GM23338 (cell line): ENCODE measurements at regions not wholly inside any gene's neighbourhood (a gene's known extent, or its start where the extent isn't known, plus 50 kb on each side); places are given as distances from the start of the nearest gene placed in this dataset.

Source experiments
- ATAC-seq: fragments of 200-7000 bp; cut with Tn5 transposase; 3 replicates; pipeline ENCODE4 v1.9.1; 2020
- DNase-seq: peaks from one replicate; pipeline ENCODE4 v3.0.0-alpha.2; 2015; ENCODE audit warnings: low spot score
- H2AFZ ChIP-seq: fragments of 200-600 bp; sonication (generic); 2 replicates; pipeline ENCODE4 v1.8.0; 2016; ENCODE audit warnings: antibody characterized with exemption, mild to moderate bottlenecking, moderate library complexity
- H3F3A ChIP-seq: fragments of 200-600 bp; sonication (generic); replicated peaks from 2 replicates; pipeline ENCODE4 v1.8.0; 2017; ENCODE audit warnings: antibody characterized with exemption, mixed run types, low read depth
- H3K27ac ChIP-seq: fragments of 200-600 bp; sonication (generic); 2 replicates; pipeline ENCODE4 v1.6.1; 2016; ENCODE audit warnings: low read depth
- H3K27me3 ChIP-seq: fragments of 200-600 bp; sonication (generic); 2 replicates; pipeline ENCODE4 v1.8.0; 2016; ENCODE audit warnings: mild to moderate bottlenecking, mixed run types, moderate library complexity; ENCODE audit not compliant: insufficient read depth
- H3K36me3 ChIP-seq: fragments of 200-600 bp; sonication (generic); 2 replicates; pipeline ENCODE4 v1.8.0; 2016; ENCODE audit warnings: mild to moderate bottlenecking; ENCODE audit not compliant: insufficient read depth
- H3K4me1 ChIP-seq: fragments of 200-600 bp; sonication (generic); 2 replicates; pipeline ENCODE4 v1.8.0; 2016; ENCODE audit warnings: mild to moderate bottlenecking, moderate library complexity; ENCODE audit not compliant: insufficient read depth
- H3K4me2 ChIP-seq: fragments of 200-600 bp; sonication (generic); 2 replicates; pipeline ENCODE4 v1.7.1; 2017; ENCODE audit warnings: mixed run types
- H3K4me3 ChIP-seq: fragments of 200-600 bp; sonication (generic); 2 replicates; pipeline ENCODE4 v1.6.1; 2016; ENCODE audit warnings: mixed run types
- H3K79me2 ChIP-seq: fragments of 200-600 bp; sonication (generic); replicated peaks from 2 replicates; pipeline ENCODE4 v1.8.0; 2017; ENCODE audit warnings: mild to moderate bottlenecking; ENCODE audit not compliant: insufficient read depth
- H3K9me2 ChIP-seq: fragments of 200-600 bp; sonication (generic); 2 replicates; pipeline ENCODE4 v1.8.0; 2017; ENCODE audit not compliant: insufficient read depth
- H4K20me1 ChIP-seq: fragments of 200-600 bp; sonication (generic); replicated peaks from 2 replicates; pipeline ENCODE4 v1.8.0; 2017; ENCODE audit warnings: mild to moderate bottlenecking; ENCODE audit not compliant: insufficient read depth
- H3K27ac Mint-ChIP-seq: 2 replicates; pipeline ENCODE4 v1.8.0; 2020; ENCODE audit warnings: inconsistent platforms, mild to moderate bottlenecking, moderate library complexity, mixed read lengths
- H3K27me3 Mint-ChIP-seq: 3 replicates; pipeline ENCODE4 v1.8.0; 2022; ENCODE audit warnings: low read depth, mild to moderate bottlenecking, moderate library complexity, mixed read lengths, inconsistent platforms; ENCODE audit not compliant: insufficient read depth, poor library complexity
- H3K36me3 Mint-ChIP-seq: 3 replicates; pipeline ENCODE4 v1.8.0; 2021; ENCODE audit warnings: low read depth, mild to moderate bottlenecking, inconsistent platforms, moderate library complexity, mixed read lengths
- H3K4me1 Mint-ChIP-seq: 3 replicates; pipeline ENCODE4 v1.8.0; 2020; ENCODE audit warnings: mild to moderate bottlenecking, inconsistent platforms, mixed read lengths
- H3K4me3 Mint-ChIP-seq: 3 replicates; pipeline ENCODE4 v1.8.0; 2021; ENCODE audit warnings: moderate library complexity, mild to moderate bottlenecking, inconsistent platforms, mixed read lengths
- H3K9me3 Mint-ChIP-seq: 3 replicates; pipeline ENCODE4 v1.8.0; 2020; ENCODE audit warnings: moderate library complexity, mild to moderate bottlenecking, inconsistent platforms, mixed read lengths
- CREB1 ChIP-seq: fragments of 250-450 bp; sonication (Bioruptor Pico); IDR thresholded peaks from 2 replicates; pipeline ENCODE4 v1.5.0; 2020; ENCODE audit warnings: low read depth, mild to moderate bottlenecking, moderate library complexity
- EZH2 ChIP-seq: fragments of 200-600 bp; sonication (generic); IDR thresholded peaks from one replicate; pipeline ENCODE4 v1.8.0; 2017; ENCODE audit warnings: antibody characterized with exemption, mild to moderate bottlenecking, low read depth; ENCODE audit not compliant: unreplicated experiment
- EZH2phosphoT487 ChIP-seq: fragments of 200-600 bp; sonication (generic); IDR thresholded peaks from one replicate; pipeline ENCODE4 v1.8.1; 2018; ENCODE audit warnings: antibody characterized with exemption; ENCODE audit not compliant: unreplicated experiment
- JUNB ChIP-seq: IDR thresholded peaks from one replicate; pipeline ENCODE4 v1.6.1; 2016; ENCODE audit warnings: antibody characterized with exemption; ENCODE audit not compliant: unreplicated experiment
- NANOG ChIP-seq: IDR thresholded peaks from 2 replicates; pipeline ENCODE4 v1.6.1; 2016; ENCODE audit warnings: antibody characterized with exemption, borderline replicate concordance
- POLR2AphosphoS5 ChIP-seq: IDR thresholded peaks from 2 replicates; pipeline ENCODE4 v1.6.1; 2016; ENCODE audit warnings: antibody characterized with exemption, low read depth
- STAT1 ChIP-seq: IDR thresholded peaks from one replicate; pipeline ENCODE4 v1.6.1; 2016; ENCODE audit warnings: antibody characterized with exemption; ENCODE audit not compliant: unreplicated experiment
- ZNF114 ChIP-seq: fragments of 250-450 bp; sonication (Bioruptor Pico); IDR thresholded peaks from 2 replicates; pipeline ENCODE4 v1.5.0; 2020; ENCODE audit warnings: mild to moderate bottlenecking, moderate library complexity
- ZNF331 ChIP-seq: fragments of 250-450 bp; sonication (Bioruptor Pico); IDR thresholded peaks from 2 replicates; pipeline ENCODE4 v1.5.0; 2020; ENCODE audit warnings: low read depth, mild to moderate bottlenecking, moderate library complexity
- TF ChIP-seq, protein P1 (sequence below): IDR thresholded peaks from one replicate; pipeline ENCODE4 v1.6.1; 2018; ENCODE audit warnings: antibody characterized with exemption; ENCODE audit not compliant: unreplicated experiment
- TF ChIP-seq, protein P2 (sequence below): IDR thresholded peaks from 2 replicates; pipeline ENCODE4 v1.6.1; 2016; ENCODE audit warnings: antibody characterized with exemption
- TF ChIP-seq, protein P3 (sequence below): fragments of 250-450 bp; sonication (Bioruptor Pico); IDR thresholded peaks from 2 replicates; pipeline ENCODE4 v1.5.0; 2020; ENCODE audit warnings: mild to moderate bottlenecking, moderate library complexity
- TF ChIP-seq, protein P4 (sequence below), 2 experiments: fragments of 200-600 bp in 1 of 2; sonication (generic) in 1 of 2; conservative IDR thresholded peaks; 2 replicates each; pipeline versions ENCODE4 v1.5.1 to v1.6.1; 2016 to 2017; ENCODE audit warnings: antibody characterized with exemption in 2 of 2, low read depth in 2 of 2, mild to moderate bottlenecking in 2 of 2, moderate library complexity in 1 of 2

DNA sequence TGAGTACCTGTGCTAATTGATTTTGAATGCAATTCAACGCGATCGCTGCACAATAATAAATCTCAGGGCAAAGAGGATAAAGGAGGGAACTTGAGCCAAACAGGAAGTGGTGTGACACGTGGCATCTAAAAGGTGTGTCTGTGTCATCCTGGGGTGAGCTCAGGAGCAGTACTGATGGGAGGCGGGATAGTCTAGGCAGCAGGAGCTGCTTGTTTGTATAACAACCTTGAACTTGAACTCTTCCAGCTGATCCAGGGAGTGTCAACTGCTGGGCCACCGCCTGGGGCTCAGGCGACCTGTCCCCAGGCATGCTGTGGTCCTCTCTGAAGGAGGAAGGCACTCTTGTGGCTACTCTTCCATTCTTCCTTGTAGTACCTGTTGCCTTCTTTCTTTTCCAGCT, 61.2 kb downstream of the BOD1L2 start:
- DNase-seq: no peak
- Histone ChIP-seq H3F3A (no peaks in the 10 kb centered on the region), H3K79me2 (no peaks in the 10 kb centered on the region), H4K20me1 (no peaks in the 10 kb centered on the region), H3K36me3 (no peaks in the 10 kb centered on the region), H3K4me3 (no peak overlapping the region), H2AFZ (no peak overlapping the region), H3K4me2 (no peak overlapping the region), H3K4me1 (peaks cover 34% of the 10 kb centered on the region), H3K9me2 (peaks cover 9% of the 10 kb centered on the region; the same call in 1 of the 2 replicates), H3K27ac (no peak overlapping the region), H3K27me3 (no peaks in the 10 kb centered on the region)
- Mint-ChIP-seq H3K27ac (no peak overlapping the region), H3K4me3 (no peak overlapping the region), H3K9me3 (peaks cover 4% of the 10 kb centered on the region; the same call in 1 of the 3 replicates), H3K36me3 (no peaks in the 10 kb centered on the region; the same call in 2 of the 3 replicates), H3K27me3 (peaks cover 17% of the 10 kb centered on the region), H3K4me1 (peaks cover 44% of the 10 kb centered on the region)
- TF ChIP-seq ZNF114 (CRISPR knock-in tag) (no peak), JUNB (no peak), ZNF331 (CRISPR knock-in tag) (no peak), CREB1 (no peak), EZH2 (no peak), EZH2phosphoT487 (no peak), STAT1 (no peak), POLR2AphosphoS5 (no peak), NANOG (no peak)
- TF ChIP-seq, protein P1, sequence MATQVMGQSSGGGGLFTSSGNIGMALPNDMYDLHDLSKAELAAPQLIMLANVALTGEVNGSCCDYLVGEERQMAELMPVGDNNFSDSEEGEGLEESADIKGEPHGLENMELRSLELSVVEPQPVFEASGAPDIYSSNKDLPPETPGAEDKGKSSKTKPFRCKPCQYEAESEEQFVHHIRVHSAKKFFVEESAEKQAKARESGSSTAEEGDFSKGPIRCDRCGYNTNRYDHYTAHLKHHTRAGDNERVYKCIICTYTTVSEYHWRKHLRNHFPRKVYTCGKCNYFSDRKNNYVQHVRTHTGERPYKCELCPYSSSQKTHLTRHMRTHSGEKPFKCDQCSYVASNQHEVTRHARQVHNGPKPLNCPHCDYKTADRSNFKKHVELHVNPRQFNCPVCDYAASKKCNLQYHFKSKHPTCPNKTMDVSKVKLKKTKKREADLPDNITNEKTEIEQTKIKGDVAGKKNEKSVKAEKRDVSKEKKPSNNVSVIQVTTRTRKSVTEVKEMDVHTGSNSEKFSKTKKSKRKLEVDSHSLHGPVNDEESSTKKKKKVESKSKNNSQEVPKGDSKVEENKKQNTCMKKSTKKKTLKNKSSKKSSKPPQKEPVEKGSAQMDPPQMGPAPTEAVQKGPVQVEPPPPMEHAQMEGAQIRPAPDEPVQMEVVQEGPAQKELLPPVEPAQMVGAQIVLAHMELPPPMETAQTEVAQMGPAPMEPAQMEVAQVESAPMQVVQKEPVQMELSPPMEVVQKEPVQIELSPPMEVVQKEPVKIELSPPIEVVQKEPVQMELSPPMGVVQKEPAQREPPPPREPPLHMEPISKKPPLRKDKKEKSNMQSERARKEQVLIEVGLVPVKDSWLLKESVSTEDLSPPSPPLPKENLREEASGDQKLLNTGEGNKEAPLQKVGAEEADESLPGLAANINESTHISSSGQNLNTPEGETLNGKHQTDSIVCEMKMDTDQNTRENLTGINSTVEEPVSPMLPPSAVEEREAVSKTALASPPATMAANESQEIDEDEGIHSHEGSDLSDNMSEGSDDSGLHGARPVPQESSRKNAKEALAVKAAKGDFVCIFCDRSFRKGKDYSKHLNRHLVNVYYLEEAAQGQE: no peak
- TF ChIP-seq, protein P2, sequence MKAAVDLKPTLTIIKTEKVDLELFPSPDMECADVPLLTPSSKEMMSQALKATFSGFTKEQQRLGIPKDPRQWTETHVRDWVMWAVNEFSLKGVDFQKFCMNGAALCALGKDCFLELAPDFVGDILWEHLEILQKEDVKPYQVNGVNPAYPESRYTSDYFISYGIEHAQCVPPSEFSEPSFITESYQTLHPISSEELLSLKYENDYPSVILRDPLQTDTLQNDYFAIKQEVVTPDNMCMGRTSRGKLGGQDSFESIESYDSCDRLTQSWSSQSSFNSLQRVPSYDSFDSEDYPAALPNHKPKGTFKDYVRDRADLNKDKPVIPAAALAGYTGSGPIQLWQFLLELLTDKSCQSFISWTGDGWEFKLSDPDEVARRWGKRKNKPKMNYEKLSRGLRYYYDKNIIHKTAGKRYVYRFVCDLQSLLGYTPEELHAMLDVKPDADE: no peak
- TF ChIP-seq, protein P3, sequence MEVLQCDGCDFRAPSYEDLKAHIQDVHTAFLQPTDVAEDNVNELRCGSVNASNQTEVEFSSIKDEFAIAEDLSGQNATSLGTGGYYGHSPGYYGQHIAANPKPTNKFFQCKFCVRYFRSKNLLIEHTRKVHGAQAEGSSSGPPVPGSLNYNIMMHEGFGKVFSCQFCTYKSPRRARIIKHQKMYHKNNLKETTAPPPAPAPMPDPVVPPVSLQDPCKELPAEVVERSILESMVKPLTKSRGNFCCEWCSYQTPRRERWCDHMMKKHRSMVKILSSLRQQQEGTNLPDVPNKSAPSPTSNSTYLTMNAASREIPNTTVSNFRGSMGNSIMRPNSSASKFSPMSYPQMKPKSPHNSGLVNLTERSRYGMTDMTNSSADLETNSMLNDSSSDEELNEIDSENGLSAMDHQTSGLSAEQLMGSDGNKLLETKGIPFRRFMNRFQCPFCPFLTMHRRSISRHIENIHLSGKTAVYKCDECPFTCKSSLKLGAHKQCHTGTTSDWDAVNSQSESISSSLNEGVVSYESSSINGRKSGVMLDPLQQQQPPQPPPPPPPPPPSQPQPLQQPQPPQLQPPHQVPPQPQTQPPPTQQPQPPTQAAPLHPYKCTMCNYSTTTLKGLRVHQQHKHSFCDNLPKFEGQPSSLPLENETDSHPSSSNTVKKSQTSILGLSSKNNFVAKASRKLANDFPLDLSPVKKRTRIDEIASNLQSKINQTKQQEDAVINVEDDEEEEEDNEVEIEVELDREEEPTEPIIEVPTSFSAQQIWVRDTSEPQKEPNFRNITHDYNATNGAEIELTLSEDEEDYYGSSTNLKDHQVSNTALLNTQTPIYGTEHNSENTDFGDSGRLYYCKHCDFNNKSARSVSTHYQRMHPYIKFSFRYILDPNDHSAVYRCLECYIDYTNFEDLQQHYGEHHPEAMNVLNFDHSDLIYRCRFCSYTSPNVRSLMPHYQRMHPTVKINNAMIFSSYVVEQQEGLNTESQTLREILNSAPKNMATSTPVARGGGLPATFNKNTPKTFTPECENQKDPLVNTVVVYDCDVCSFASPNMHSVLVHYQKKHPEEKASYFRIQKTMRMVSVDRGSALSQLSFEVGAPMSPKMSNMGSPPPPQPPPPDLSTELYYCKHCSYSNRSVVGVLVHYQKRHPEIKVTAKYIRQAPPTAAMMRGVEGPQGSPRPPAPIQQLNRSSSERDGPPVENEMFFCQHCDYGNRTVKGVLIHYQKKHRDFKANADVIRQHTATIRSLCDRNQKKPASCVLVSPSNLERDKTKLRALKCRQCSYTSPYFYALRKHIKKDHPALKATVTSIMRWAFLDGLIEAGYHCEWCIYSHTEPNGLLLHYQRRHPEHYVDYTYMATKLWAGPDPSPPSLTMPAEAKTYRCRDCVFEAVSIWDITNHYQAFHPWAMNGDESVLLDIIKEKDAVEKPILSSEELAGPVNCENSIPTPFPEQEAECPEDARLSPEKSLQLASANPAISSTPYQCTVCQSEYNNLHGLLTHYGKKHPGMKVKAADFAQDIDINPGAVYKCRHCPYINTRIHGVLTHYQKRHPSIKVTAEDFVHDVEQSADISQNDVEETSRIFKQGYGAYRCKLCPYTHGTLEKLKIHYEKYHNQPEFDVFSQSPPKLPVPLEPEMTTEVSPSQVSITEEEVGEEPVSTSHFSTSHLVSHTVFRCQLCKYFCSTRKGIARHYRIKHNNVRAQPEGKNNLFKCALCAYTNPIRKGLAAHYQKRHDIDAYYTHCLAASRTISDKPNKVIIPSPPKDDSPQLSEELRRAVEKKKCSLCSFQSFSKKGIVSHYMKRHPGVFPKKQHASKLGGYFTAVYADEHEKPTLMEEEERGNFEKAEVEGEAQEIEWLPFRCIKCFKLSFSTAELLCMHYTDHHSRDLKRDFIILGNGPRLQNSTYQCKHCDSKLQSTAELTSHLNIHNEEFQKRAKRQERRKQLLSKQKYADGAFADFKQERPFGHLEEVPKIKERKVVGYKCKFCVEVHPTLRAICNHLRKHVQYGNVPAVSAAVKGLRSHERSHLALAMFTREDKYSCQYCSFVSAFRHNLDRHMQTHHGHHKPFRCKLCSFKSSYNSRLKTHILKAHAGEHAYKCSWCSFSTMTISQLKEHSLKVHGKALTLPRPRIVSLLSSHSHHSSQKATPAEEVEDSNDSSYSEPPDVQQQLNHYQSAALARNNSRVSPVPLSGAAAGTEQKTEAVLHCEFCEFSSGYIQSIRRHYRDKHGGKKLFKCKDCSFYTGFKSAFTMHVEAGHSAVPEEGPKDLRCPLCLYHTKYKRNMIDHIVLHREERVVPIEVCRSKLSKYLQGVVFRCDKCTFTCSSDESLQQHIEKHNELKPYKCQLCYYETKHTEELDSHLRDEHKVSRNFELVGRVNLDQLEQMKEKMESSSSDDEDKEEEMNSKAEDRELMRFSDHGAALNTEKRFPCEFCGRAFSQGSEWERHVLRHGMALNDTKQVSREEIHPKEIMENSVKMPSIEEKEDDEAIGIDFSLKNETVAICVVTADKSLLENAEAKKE (CRISPR knock-in tag): no peak
- TF ChIP-seq, protein P4, sequence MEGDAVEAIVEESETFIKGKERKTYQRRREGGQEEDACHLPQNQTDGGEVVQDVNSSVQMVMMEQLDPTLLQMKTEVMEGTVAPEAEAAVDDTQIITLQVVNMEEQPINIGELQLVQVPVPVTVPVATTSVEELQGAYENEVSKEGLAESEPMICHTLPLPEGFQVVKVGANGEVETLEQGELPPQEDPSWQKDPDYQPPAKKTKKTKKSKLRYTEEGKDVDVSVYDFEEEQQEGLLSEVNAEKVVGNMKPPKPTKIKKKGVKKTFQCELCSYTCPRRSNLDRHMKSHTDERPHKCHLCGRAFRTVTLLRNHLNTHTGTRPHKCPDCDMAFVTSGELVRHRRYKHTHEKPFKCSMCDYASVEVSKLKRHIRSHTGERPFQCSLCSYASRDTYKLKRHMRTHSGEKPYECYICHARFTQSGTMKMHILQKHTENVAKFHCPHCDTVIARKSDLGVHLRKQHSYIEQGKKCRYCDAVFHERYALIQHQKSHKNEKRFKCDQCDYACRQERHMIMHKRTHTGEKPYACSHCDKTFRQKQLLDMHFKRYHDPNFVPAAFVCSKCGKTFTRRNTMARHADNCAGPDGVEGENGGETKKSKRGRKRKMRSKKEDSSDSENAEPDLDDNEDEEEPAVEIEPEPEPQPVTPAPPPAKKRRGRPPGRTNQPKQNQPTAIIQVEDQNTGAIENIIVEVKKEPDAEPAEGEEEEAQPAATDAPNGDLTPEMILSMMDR (conservative IDR thresholded peaks at IDR 0.05; ENCODE audit: low read depth in 2 of 2): no peak
- no peak for ATAC-seq
